BE2C (cell line): ENCODE measurements at regions not wholly inside any gene's neighbourhood (a gene's known extent, or its start where the extent isn't known, plus 50 kb on each side); places are given as distances from the start of the nearest gene placed in this dataset.

Experiments used
- DNase-seq: peaks from one replicate; pipeline ENCODE4 v3.0.0-alpha.2; 2020
- H3K27me3 ChIP-seq: fragments of 250-450 bp; sonication (Bioruptor Pico); 2 replicates; pipeline ENCODE4 v1.5.1; 2020; ENCODE audit warnings: mild to moderate bottlenecking
- H3K36me3 ChIP-seq: fragments of 250-450 bp; sonication (Bioruptor Pico); 2 replicates; pipeline ENCODE4 v1.5.1; 2020; ENCODE audit warnings: mild to moderate bottlenecking
- H3K4me1 ChIP-seq: fragments of 250-450 bp; sonication (Bioruptor Pico); 2 replicates; pipeline ENCODE4 v1.5.1; 2020
- H3K4me3 ChIP-seq: 2 replicates; pipeline ENCODE4 v1.5.1; 2011; ENCODE audit warnings: low read depth, low read length
- H3K9me3 ChIP-seq: fragments of 250-450 bp; sonication (Bioruptor Pico); 2 replicates; pipeline ENCODE4 v1.5.1; 2020
- CTCF ChIP-seq: IDR thresholded peaks from 2 replicates; pipeline ENCODE4 v1.5.1; 2012; ENCODE audit warnings: mild to moderate bottlenecking, low read depth, low read length

- Histone ChIP-seq H3K4me1 (no peaks in the 10 kb centered on the region), H3K36me3 (no peaks in the 10 kb centered on the region), H3K27me3 (no peaks in the 10 kb centered on the region), H3K9me3 (no peaks in the 10 kb centered on the region), H3K4me3 (no peak overlapping the region)
- no peak for DNase-seq
- TF ChIP-seq CTCF = no peak
Measured at GRCh38 chr7:118013252-118014010, 140.2 kb upstream of the CTTNBP2 start.

GRCh38 chr7:118022546-118022945 is 149.3 kb upstream of the CTTNBP2 start:
- no peak for TF ChIP-seq CTCF
- H3K27me3 ChIP-seq = no peaks in the 10 kb centered on the region
- no peak for DNase-seq
- H3K36me3 ChIP-seq = no peaks in the 10 kb centered on the region
- H3K9me3 ChIP-seq = no peaks in the 10 kb centered on the region
- no peaks in the 10 kb centered on the region for H3K4me1 ChIP-seq
- no peak overlapping the region for H3K4me3 ChIP-seq

GRCh38 chr7:118026791-118027190 is 153.6 kb upstream of the CTTNBP2 start:
- no peaks in the 10 kb centered on the region for H3K4me1 ChIP-seq
- DNase-seq = no peak
- H3K27me3 ChIP-seq = no peaks in the 10 kb centered on the region
- TF ChIP-seq CTCF = no peak
- H3K9me3 ChIP-seq = no peaks in the 10 kb centered on the region
- no peaks in the 10 kb centered on the region for H3K36me3 ChIP-seq
- H3K4me3 ChIP-seq = no peak overlapping the region

- H3K4me1 ChIP-seq = no peaks in the 10 kb centered on the region
- H3K36me3 ChIP-seq = no peaks in the 10 kb centered on the region
- H3K4me3 ChIP-seq = no peak overlapping the region
- H3K9me3 ChIP-seq = no peaks in the 10 kb centered on the region
- no peak for TF ChIP-seq CTCF
- H3K27me3 ChIP-seq = no peaks in the 10 kb centered on the region
- DNase-seq = no peak
Measured at GRCh38 chr7:118028226-118028625, 155.0 kb upstream of the CTTNBP2 start.

- TF ChIP-seq CTCF = no peak
- DNase-seq = no peak
- no peaks in the 10 kb centered on the region for H3K9me3 ChIP-seq
- H3K4me1 ChIP-seq = no peaks in the 10 kb centered on the region
- no peaks in the 10 kb centered on the region for H3K27me3 ChIP-seq
- no peak overlapping the region for H3K4me3 ChIP-seq
- H3K36me3 ChIP-seq = no peaks in the 10 kb centered on the region
Measured at GRCh38 chr7:118029826-118030422, 154.0 kb upstream of the LSM8 start.

GRCh38 chr7:118033273-118033672 is 150.7 kb upstream of the LSM8 start:
- Histone ChIP-seq H3K36me3 (no peaks in the 10 kb centered on the region), H3K27me3 (no peaks in the 10 kb centered on the region), H3K4me3 (no peak overlapping the region), H3K4me1 (no peaks in the 10 kb centered on the region), H3K9me3 (no peaks in the 10 kb centered on the region)
- TF ChIP-seq CTCF = no peak
- DNase-seq = no peak
